SH-SY5Y (cell line): ENCODE measurements at regions not wholly inside any gene's neighbourhood (a gene's known extent, or its start where the extent isn't known, plus 50 kb on each side); places are given as distances from the start of the nearest gene placed in this dataset.

Experiments
- GATA2 ChIP-seq: IDR thresholded peaks from 2 replicates; pipeline ENCODE4 v1.6.1; 2011; ENCODE audit warnings: mild to moderate bottlenecking, low read depth, low read length
- GATA3 ChIP-seq: IDR thresholded peaks from 2 replicates; pipeline ENCODE4 v1.6.1; 2011; ENCODE audit warnings: low read depth, mild to moderate bottlenecking, low read length, moderate library complexity

DNA sequence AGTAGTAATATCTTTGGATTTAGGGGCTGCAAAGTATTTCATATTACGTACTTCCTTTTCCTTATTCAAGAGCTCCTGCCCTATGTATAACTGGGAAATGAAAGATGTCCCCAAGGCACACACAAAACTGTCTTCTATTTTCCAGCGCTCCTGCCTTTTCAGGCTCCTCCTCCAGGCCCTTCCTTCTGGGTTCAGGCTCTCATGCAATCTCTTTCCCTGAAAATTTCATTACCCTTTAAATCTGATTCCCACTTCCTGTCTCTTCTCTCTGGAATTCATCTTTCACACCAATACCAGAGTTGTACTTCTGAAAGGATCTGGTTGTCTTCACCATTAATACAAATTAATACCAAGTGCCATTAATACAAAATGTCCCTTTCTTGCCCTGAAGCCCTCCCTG is 181.6 kb downstream of the UTRN start:
- TF ChIP-seq GATA2 = no peak
- TF ChIP-seq GATA3 = no peak
